Rectal smooth muscle tissue (tissue), 1 donor: ENCODE measurements at regions not wholly inside any gene's neighbourhood (a gene's known extent, or its start where the extent isn't known, plus 50 kb on each side); places are given as distances from the start of the nearest gene placed in this dataset.
"Not testable (repeated sequence)": the region's sequence is repeated elsewhere in the genome, so short reads cannot be mapped to it uniquely, and the experiment has no call there.

Experiments
- H3K27ac ChIP-seq: one replicate; pipeline ENCODE4 v1.7.0; 2013; ENCODE audit warnings: low read depth, low read length, inconsistent platforms
- H3K27me3 ChIP-seq: one replicate; pipeline ENCODE4 v1.7.0; 2013; ENCODE audit warnings: low read length; ENCODE audit not compliant: control insufficient read depth, insufficient read depth
- H3K36me3 ChIP-seq: one replicate; pipeline ENCODE4 v1.7.0; 2013; ENCODE audit warnings: low read length; ENCODE audit not compliant: control insufficient read depth, insufficient read depth
- H3K4me1 ChIP-seq: one replicate; pipeline ENCODE4 v1.7.0; 2013; ENCODE audit warnings: low read length; ENCODE audit not compliant: control insufficient read depth, insufficient read depth
- H3K4me3 ChIP-seq: one replicate; pipeline ENCODE4 v1.7.0; 2013; ENCODE audit warnings: low read length
- H3K9ac ChIP-seq: one replicate; pipeline ENCODE4 v1.7.0; 2013; ENCODE audit warnings: low read length

DNA sequence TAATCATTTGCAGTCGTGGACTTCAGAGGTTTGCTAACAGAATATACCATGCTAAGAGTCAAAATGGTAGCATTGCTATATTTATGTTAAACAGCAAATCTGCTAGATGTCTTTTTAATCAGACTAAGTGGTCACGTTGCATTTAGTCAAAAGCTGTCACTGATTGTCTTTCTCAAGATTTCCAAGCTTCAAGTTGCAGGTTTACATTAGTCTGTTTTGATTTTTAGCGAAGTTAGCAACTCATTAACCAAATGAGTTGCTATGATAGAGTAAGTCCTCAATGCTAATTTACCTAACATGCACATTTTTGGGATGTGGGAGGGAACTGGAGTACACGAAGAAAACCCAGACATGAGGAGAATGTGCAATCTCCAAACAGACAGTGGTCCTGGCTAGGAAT is 653.2 kb downstream of the TNS3 start:
- Histone ChIP-seq H3K36me3 (no peaks in the 10 kb centered on the region), H3K27ac (no peak overlapping the region), H3K4me3 (no peak overlapping the region), H3K4me1 (no peaks in the 10 kb centered on the region), H3K9ac (no peak overlapping the region), H3K27me3 (no peaks in the 10 kb centered on the region)

DNA sequence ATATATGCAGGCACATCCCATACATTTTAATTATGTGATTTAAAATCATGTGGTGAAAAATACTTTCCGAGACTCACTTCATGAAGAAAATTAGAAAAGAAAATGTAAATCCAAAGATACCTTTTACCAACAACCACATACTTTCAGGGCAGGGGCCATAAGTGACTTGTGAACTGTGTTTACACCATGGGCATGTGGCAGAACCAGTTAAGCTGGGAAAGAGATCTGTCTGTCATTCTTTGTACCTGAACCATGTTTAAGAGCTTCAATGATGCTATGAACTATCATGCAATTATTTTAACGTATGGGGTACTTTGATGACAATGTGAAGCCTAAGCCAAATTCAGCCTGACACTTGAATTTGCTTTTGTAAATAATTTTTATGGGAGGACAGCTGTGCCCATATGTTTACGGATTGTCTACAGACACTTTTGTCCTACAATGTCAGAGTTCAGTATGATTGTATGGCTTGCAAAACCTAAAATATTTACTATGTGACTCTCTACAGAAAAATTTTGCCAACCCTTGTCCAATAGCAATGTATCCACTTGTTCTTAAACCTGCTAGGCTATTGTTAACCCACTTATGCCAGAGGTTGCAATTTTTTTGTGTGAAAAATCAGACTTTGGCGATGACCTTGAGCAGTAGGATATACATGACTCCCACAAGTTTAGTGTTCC is 654.6 kb downstream of the TNS3 start:
- Histone ChIP-seq H3K27me3 (no peaks in the 10 kb centered on the region), H3K27ac (no peak overlapping the region), H3K4me1 (no peaks in the 10 kb centered on the region), H3K36me3 (no peaks in the 10 kb centered on the region), H3K4me3 (no peak overlapping the region), H3K9ac (no peak overlapping the region)

DNA sequence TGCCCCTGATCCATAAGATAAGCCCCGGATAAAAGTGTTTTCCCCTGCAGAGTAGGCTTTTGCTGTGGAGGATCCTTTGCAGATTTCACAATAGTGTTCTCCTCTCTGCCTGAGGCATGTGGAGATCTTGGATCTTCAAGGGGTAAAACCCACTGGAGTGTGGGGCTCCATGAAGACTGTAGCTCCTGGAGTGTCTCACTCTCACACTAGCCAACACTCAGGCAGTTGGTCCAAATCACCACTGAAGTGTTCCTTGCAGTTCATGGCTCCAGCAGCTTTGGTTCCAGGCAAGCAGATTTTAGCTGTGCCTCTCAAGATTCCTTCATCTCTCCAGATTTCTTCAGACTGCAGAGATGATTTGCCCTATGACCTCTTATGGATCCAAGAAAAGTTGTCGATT is 665.3 kb downstream of the TNS3 start:
- Histone ChIP-seq H3K9ac (no peak overlapping the region), H3K27me3 (no peaks in the 10 kb centered on the region), H3K27ac (no peak overlapping the region), H3K36me3 (no peaks in the 10 kb centered on the region), H3K4me3 (no peak overlapping the region), H3K4me1 (no peaks in the 10 kb centered on the region)

DNA sequence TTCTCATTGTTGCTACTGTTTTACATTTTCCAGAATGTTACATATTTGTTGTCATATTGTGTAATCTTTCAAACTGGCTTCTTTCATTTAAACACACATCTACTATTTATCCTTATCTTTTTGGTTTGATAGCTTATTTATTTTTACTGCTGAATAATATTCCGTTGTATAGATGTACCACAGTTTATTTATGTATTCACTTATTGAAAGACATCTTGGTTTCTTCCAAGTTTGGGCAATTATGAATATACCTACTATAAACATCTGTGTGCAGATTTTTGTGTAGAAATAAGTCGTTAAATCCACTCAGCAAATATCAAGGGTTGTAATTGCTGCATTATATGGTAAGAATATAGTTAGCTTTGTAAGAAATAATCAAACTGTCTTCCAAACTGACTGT is 669.2 kb downstream of the TNS3 start:
- Histone ChIP-seq H3K36me3 (no peaks in the 10 kb centered on the region), H3K4me1 (no peaks in the 10 kb centered on the region)

DNA sequence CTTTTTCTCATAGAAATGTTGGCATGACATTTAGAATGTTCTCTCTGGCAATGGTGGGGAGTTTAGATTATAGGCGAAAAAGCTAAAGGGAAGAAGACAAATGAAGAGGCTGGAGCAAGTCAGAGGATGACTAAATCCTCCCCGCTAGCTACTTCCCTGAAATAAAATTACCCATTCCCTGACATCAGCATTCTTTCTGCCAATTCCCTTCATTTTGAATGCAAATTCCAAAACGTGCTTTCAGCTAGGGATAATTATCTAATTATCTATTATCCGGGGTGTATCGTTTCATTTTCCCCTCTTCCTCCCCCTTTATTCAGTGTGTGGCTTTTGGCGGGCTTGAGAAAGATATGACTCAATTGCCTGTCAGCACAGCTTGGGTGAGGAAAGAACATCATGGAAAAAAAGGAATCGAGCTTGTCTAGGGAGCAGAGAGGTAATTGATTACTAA is 672.3 kb downstream of the TNS3 start:
- Histone ChIP-seq H3K27ac (no peak overlapping the region), H3K27me3 (no peaks in the 10 kb centered on the region), H3K4me1 (no peaks in the 10 kb centered on the region), H3K36me3 (no peaks in the 10 kb centered on the region), H3K4me3 (no peak overlapping the region), H3K9ac (no peak overlapping the region)

More for the DNA sequence above, 669.2 kb downstream of the TNS3 start:
- Histone ChIP-seq H3K9ac (no peak overlapping the region), H3K27ac (no peak overlapping the region), H3K4me3 (no peak overlapping the region), H3K27me3 (no peaks in the 10 kb centered on the region)

DNA sequence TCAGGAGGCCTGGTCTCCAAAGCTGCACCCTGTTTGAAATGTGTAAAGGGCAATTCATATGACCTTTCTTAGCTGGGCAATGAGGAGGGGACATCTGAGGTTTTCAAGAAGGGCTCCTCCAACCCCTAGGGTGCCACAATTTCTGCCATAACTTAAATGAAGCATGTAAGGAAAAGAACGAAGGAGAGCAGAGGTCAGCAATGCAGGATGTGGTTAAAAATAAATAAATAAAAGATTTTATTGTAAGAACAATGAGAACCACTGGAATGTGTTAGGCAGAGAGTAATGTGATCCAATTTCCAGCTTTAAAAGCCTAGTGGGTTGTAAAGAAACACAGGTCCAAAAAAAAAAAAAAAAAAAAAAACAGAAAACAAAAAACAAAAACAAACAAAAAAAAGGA is 673.1 kb downstream of the TNS3 start:
- H3K27ac ChIP-seq = no peak overlapping the region
- H3K4me1 ChIP-seq = no peaks in the 10 kb centered on the region
- no peak overlapping the region for H3K4me3 ChIP-seq
- no peaks in the 10 kb centered on the region for H3K27me3 ChIP-seq
- no peak overlapping the region for H3K9ac ChIP-seq
- no peaks in the 10 kb centered on the region for H3K36me3 ChIP-seq

DNA sequence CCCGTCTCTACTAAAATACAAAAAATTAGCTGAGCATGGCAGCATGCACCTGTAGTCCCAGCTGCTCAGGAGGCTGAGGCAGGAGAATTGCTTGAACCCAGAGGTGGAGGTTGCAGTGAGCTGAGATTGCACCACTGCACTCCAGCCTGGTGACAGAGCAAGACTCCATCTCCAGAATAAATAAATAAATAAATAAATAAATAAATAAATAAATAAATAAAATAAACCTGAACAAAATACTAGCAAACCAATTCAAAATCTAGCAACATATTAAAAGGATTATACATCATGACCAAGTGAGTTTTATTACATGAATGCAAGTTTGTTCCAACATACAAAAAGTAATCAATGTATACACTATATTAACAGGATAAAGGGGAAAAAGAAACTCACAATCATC is 677.4 kb downstream of the TNS3 start:
- H3K27ac ChIP-seq, H3K4me1 ChIP-seq, H3K36me3 ChIP-seq, H3K27me3 ChIP-seq, H3K9ac ChIP-seq, H3K4me3 ChIP-seq: not testable (repeated sequence)

DNA sequence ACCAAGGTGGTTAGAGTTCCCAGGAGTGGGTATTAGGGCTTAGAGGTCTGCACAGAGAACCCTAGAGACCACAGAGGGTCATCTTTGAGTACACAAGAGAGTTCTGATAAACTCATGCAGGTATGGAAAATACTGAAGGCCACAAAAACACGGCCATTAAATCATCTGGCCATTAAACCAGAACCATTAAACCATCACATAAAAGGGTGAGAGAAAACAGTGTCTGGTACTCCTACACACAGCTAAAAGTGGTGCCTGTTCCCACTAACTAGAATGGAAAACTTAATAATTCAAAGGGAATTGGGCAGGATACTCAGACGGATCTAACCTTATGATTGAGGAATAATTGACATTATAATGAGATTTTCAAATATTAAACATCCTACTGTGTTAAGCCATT is 679.4 kb downstream of the TNS3 start:
- Histone ChIP-seq H3K4me3 (no peak overlapping the region), H3K9ac (no peak overlapping the region), H3K27me3 (no peaks in the 10 kb centered on the region), H3K36me3 (no peaks in the 10 kb centered on the region), H3K4me1 (no peaks in the 10 kb centered on the region), H3K27ac (no peak overlapping the region)

DNA sequence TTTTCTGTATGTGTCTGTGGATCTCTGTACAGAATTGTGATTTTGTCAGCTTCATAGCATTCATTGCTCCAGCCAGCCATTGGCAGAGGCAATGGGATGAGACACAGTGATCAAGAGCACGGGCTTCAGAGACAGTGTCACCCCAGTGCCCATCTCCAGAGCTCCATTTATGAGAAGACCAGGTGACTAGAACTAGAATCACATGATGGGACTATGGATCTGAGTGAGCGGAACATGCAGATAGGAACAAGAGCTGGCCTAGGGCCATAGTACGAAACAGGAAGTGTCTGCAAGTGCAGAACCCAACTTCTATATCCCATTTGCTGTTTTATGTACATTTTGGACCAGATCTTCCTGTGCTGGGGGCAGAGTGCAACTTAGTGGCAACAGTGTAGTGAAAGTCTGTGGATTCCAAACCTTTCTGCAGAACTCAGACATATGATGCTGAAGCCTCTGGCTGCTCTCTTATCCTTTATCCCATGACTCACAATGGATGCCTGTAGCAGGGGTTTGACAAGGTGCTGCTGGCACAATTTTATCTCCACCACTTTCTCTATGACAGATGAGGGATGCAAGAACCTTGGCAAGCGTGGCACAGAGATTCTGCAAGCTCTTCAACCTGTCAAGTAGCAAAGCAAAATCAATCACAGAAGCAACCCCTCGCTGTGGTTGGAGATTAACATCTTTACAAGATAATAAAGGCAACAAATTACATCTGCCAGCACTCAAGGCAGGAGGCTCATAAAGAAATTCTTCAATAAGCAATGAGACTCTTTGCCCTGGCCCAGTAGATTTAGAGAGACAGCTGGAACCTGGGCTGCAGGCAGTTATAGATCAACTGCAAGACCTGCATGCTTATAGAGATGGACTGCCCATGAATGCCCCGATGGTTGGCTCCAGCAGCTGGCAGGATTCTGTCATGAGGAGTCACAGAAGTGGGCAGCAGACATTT is 681.3 kb downstream of the TNS3 start:
- Histone ChIP-seq H3K36me3 (no peaks in the 10 kb centered on the region), H3K27ac (no peak overlapping the region), H3K4me1 (no peaks in the 10 kb centered on the region), H3K9ac (no peak overlapping the region), H3K27me3 (no peaks in the 10 kb centered on the region), H3K4me3 (no peak overlapping the region)

DNA sequence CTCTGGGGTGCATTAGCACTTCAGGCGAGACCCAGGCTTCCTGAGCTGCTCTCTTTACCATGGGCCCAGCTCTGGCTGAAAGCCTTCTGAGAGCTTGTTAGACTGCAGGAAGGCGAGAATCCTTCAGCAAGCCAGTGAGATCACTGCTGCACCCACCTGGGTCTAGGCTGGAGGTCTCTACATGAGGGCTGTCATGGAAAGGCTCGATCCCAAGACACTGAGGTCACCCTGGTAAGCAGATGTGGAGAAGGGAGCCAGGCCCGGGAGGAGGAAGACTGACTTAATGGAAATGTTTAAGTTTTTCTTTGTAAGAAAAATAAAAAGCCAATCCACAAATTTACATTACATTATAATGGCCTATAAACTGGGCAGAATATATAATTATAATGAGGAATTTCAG is 684.5 kb downstream of the TNS3 start:
- no peaks in the 10 kb centered on the region for H3K36me3 ChIP-seq
- no peak overlapping the region for H3K4me3 ChIP-seq
- no peaks in the 10 kb centered on the region for H3K27me3 ChIP-seq
- H3K27ac ChIP-seq = no peak overlapping the region
- H3K4me1 ChIP-seq = no peaks in the 10 kb centered on the region
- H3K9ac ChIP-seq = no peak overlapping the region

DNA sequence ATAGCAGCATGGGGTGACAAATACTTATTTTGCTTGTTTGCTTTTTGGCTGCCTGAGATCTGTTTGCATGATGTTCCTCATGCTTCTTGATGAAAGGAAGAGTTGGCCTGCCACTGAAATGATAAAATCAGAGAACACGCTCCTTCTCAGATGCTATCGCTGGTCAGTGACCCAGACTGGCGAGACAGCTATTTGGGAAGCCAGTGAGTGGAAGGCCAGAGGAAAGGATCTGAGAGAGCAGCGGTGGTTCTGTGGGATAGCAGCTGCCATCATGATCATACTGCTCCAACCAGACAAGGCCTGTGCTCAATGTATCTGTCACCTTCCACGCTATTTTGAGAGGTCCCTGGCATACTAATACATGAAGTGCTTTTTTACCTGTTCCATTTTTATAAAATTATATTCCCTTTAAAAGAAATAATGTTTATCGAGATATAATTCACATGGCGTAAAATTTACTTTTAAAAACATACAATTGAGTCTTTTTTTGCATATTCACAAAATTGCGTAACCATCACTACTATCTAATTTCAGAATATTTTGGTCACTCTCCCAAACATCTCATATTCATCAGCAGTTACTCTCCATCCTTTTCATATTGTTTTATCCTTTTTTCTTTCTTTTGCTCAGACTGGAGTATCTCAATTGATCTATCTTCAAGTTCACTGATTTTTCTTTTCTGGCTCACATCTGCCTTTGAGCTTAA is 695.1 kb downstream of the TNS3 start:
- Histone ChIP-seq H3K9ac (no peak overlapping the region), H3K27ac (no peak overlapping the region), H3K4me3 (no peak overlapping the region), H3K27me3 (no peaks in the 10 kb centered on the region), H3K36me3 (no peaks in the 10 kb centered on the region), H3K4me1 (no peaks in the 10 kb centered on the region)

DNA sequence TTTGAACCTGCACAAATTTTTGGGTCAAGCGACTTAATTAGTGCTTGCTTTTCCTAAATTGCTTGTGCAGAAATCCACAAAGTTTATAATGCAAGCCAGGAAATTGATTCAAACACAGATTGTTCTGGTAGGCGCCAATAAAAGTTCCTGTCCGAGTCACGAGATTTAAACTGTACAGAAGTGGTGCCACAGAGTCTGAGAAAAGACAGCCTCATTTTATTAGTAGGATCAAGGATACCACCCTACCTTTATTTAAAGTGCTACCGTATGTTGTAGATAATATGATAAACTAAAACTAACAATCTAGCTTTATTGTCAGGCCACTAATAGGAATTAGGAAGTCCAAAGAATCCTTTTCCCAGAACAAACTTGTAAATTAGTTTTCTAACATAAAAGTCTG is 696.7 kb downstream of the TNS3 start:
- H3K27ac ChIP-seq = no peak overlapping the region
- H3K36me3 ChIP-seq = no peaks in the 10 kb centered on the region
- no peaks in the 10 kb centered on the region for H3K27me3 ChIP-seq
- no peak overlapping the region for H3K9ac ChIP-seq
- no peak overlapping the region for H3K4me3 ChIP-seq
- H3K4me1 ChIP-seq = no peaks in the 10 kb centered on the region
